NCI-H345 treated with DMSO at 0.1 percent for 48 hours (cell line): ENCODE measurements at regions not wholly inside any gene's neighbourhood (a gene's known extent, or its start where the extent isn't known, plus 50 kb on each side); places are given as distances from the start of the nearest gene placed in this dataset.
"Not testable (repeated sequence)": the region's sequence is repeated elsewhere in the genome, so short reads cannot be mapped to it uniquely, and the experiment has no call there.

Experiments used
- DNase-seq: peaks from one replicate; lab custom pipeline; 2025; ENCODE audit not compliant: unreplicated experiment; lab: John Stamatoyannopoulos, UW

- DNase-seq, result no peak
These were observed 221.4 kb downstream of the TLE3 start for GRCh38 chr15:69876064-69876940.

- DNase-seq, result not testable (repeated sequence)
These were observed 217.8 kb downstream of the TLE3 start for GRCh38 chr15:69879963-69880362.

DNA sequence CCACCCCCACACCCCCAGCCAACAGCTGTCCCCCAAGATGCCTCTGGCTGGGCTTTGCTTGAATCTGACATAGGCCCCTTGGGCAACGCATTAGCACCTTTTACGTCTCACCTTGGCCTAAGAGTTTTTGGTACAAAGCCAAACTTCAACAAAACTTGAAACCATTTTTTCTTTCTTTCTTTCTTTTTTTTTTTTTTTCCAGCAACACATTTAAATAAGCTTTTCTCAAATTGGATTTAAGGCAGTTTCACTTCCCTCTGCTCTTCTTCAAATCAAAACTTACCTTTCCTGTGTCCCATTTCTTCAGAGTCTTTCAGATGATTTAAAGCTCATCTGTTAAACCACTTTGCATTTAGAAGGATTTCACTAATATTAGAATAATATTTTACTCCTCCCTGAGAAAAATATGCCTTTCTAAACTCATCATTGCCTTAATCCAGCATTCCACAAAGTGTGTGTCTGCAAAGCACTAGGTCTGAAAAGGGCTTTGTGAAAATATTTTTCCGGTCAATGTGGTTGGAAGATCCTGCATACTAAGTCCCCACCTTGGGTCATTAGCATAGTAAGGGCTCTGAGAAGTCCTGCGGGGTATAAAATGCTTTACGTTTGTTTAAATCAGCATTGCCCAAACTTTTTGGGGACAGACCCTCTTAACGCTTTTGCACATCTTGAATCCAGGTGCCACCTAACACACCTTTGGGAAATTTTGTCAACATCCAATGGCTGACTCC, 217.0 kb downstream of the TLE3 start:
- no peak for DNase-seq

DNA sequence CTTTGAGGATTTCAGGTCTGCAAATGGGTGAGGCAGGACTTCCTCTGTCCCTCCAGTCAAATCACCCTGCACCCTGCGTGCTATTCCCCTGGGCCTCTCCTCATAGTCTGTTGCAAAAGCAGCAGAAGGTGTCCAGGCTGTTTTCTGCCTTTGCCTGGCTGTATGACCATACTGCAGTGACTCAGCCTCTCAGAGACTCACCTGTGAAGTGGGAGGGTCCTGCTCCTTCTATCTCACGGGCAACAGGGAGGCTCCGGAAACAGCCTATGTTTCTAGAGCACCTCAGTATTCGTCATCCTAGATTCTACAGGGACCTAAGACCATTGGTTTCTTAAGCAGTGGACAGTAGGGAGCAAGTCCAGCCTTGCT, 216.4 kb downstream of the TLE3 start:
- no peak for DNase-seq

DNA sequence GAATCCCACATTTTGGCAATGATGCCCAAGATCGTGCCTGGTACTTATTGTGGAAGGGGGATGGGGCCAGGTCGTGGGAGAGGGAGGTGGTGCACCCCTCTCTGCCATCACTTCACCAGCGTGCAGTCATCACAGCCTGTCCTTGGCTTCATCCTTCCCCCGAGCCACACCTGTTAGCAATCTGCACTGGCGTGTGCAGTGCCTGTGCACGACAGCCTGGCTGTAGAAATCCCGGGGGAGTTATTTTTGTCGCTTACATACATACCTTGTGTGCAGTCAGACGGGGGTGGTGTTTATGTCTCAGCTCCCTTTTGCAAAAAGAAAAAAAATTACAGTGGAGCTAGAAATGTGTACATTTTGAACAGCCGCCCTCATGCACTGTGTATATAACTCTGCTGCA, 216.0 kb downstream of the TLE3 start:
- no peak for DNase-seq

GRCh38 chr15:69883306-69883705, 214.4 kb downstream of the TLE3 start:
- DNase-seq, result no peak

GRCh38 chr15:69885173-69885955, 212.4 kb downstream of the TLE3 start:
- DNase-seq, result no peak

DNA sequence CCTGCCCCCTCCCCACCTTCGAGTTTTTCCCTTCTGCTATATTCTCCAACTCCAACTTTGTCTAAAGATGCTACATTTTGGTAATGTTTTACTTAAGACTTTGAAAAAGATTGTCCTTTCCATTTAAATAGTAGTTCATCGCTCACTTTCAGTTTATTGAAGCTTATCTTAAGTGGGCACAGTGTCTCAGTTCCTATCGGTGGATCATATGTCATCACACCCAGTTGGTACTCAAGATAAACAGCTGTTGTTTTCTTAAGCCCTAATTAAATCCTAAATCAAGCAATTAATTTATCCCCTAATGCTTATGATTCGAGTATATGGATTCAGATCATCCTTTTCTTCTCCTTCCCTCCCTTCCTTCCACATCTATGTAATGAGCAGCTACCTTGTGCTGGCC, 210.7 kb downstream of the TLE3 start:
- DNase-seq, result no peak

GRCh38 chr15:69887553-69887952, 210.2 kb downstream of the TLE3 start:
- no peak for DNase-seq

- DNase-seq, result no peak
These were observed 209.3 kb downstream of the TLE3 start for GRCh38 chr15:69888406-69888805.

DNA sequence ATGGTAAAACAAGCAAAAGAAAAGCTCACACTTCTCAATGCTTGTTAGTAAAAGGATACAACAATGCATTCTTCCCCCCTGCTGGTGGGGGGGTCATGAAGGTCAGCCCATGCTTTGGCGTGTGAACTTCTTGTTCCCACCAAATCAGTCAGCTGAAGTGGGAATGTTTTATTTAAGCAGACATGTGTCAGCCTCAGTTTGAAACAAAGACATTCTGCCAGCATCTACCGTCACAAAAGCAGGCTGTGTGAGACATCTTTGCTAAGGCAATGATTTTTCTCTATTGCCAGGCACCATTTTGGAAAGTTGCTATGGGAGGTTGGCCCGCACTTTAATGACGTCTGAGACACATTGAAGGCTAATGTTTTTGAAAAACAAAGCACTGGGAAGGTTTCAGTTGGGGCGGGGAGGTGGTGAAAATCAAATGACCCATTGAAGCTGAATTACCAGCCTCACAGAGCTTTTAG, 206.6 kb downstream of the TLE3 start:
- DNase-seq, result no peak

DNA sequence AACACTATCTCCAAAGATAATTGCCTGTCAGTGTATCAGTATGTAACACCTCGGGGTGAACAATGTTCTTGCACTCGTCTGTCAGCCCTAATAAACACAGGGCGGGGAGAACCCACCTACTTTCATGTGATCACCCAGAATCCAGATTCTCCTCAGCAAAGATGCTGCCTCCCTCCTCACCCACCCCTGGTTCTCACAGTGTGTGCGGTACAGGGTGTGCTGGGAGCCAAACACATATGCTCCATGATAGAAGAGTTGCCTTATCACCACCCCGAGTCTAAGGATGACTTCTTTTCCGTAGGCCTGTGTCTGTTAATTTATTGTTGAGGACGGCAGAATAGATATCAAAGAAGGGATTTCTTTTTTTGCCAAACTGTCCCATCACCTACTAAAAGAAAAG, 206.1 kb downstream of the TLE3 start:
- no peak for DNase-seq

DNA sequence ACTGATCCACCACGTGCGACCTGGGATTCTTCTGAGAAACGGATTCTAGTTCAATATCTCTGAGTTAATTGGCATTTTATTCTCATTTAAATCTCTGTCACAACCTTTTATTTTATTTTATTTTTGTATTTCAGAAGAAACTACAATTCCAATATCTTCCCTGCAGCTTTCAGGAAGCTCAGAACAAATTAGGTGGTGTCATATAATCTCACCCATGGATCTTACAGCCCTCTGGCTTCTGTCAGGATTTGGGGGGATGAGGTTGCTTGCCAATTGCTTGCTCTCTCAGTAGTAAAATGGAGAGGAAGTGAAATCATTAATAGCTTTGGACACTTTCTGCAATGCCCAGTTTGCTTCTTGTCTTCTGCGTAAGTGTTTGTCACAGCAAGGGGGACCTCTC, 205.4 kb downstream of the TLE3 start:
- no peak for DNase-seq

- DNase-seq, result no peak
These were observed 204.6 kb downstream of the TLE3 start for GRCh38 chr15:69893086-69893485.

DNA sequence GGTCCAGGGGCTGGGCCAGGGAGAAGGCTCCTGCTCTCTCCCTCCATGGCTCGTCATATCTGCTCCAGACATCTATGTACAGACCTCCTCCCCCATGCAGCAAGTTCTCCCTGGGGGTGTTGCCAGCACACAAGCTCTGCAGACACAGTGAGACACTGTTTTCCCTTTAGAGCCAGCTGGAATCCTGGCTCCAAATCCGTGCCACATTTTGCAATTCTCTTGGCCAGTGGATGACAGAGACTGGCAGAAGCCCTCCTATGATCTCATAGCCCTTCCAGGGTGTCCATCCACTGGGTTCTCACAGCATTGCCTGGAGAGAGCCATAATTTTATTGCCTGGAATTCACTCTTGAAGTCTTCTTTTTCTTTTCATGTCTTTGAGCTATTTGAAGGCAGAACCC, 203.9 kb downstream of the TLE3 start:
- DNase-seq, result no peak

- DNase-seq, result no peak
These were observed 202.5 kb downstream of the TLE3 start for GRCh38 chr15:69895202-69895601.

- DNase-seq, result no peak
These were observed 201.1 kb downstream of the TLE3 start for GRCh38 chr15:69896606-69897005.

GRCh38 chr15:69897061-69897460, 200.7 kb downstream of the TLE3 start:
- DNase-seq, result no peak

DNA sequence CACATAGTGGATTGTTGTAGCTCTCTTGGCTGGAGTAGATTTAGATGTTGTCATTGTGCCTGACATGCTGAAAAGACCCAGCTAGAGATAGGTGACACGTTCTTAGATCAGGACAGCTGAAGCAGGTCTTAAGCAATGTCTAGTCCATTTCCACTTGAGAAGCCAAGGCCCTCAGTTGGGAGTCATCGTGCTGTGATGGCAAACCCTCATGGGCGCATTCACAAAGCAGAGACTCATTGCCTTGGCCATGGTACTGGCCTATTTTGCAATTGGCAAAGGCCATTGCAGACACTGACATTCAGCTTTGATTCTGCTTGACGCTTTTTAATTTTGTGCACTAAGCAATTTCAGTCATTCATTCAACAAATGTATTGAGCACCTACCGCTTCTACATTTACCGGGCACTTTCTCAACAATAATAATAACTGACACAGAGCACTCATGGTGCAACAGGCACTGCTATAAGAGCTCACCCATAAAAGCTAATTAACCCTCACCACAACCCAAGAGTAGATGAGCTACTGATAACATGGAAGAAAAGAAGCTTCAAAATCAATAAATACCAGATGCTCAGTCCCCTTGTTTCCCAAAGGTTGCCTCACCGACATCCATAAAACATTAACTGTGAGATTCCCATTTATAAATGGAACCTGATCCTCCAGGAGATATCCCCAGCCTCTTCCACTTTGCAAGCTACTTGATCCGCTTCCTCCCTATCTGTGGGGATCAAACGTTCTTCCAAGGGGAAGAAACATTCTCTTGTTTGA, 200.1 kb downstream of the TLE3 start:
- no peak for DNase-seq

- DNase-seq, result no peak
These were observed 199.5 kb downstream of the TLE3 start for GRCh38 chr15:69898243-69898642.
